Stomach (tissue), 4 donors: ENCODE measurements at regions not wholly inside any gene's neighbourhood (a gene's known extent, or its start where the extent isn't known, plus 50 kb on each side); places are given as distances from the start of the nearest gene placed in this dataset.

ENCODE experiments used
- CTCF ChIP-seq, 7 experiments: fragments of 450-650 bp in 4 of 7; fragments of 200-600 bp in 3 of 7; sonication (generic) in 3 of 7; IDR thresholded peaks; one replicate each; pipeline ENCODE4 v1.5.1; 2016 to 2019; ENCODE audit warnings: antibody characterized with exemption in 7 of 7, control low read depth in 2 of 7, mild to moderate bottlenecking in 1 of 7
- EP300 ChIP-seq: sonication (generic); formaldehyde crosslinking; IDR thresholded peaks from one replicate; pipeline ENCODE4 v1.6.1; 2017; ENCODE audit warnings: antibody characterized with exemption
- POLR2A ChIP-seq, 4 donors: fragments of 450-650 bp; IDR thresholded peaks; one replicate each; pipeline ENCODE4 v1.6.1; 2016; ENCODE audit warnings: antibody characterized with exemption in 4 of 4, control low read depth in 2 of 4, mild to moderate bottlenecking in 1 of 4, moderate library complexity in 1 of 4
- POLR2AphosphoS5 ChIP-seq, 3 donors: sonication (generic); formaldehyde crosslinking; IDR thresholded peaks; one replicate each; pipeline ENCODE4 v1.6.1; 2016; ENCODE audit warnings: antibody characterized with exemption in 3 of 3

GRCh38 chr21:16070207-16070651 lies 340.4 kb downstream of the USP25 start:
- TF ChIP-seq EP300 (no peak), CTCF (IDR thresholded peaks at IDR 0.05) (no peak), POLR2A (IDR thresholded peaks at IDR 0.05) (no peak), POLR2AphosphoS5 (IDR thresholded peaks at IDR 0.05) (no peak)
